Prostate gland (tissue), 2 donors: ENCODE measurements at regions not wholly inside any gene's neighbourhood (a gene's known extent, or its start where the extent isn't known, plus 50 kb on each side); places are given as distances from the start of the nearest gene placed in this dataset.

Experiments used
- DNase-seq: peaks from one replicate; pipeline ENCODE4 v3.0.0-alpha.2; 2019; ENCODE audit warnings: low spot score
- H3K27ac ChIP-seq, 2 donors: fragments of 200-600 bp; sonication (generic); 2 replicates each; pipeline ENCODE4 v1.5.1; 2017 to 2019
- H3K27me3 ChIP-seq: fragments of 200-600 bp; sonication (generic); replicated peaks from 2 replicates; pipeline ENCODE4 v1.5.1; 2019; ENCODE audit not compliant: insufficient read depth
- H3K36me3 ChIP-seq, 2 donors: fragments of 200-600 bp; sonication (generic); 1 replicate in 1 of 2; 2 replicates in 1 of 2; pipeline versions ENCODE4 v1.5.1 to v1.8.1; 2017 to 2019
- H3K4me1 ChIP-seq: fragments of 200-600 bp; sonication (generic); replicated peaks from 2 replicates; pipeline ENCODE4 v1.5.1; 2019
- H3K4me3 ChIP-seq, 2 donors: fragments of 200-600 bp; sonication (generic); 2 replicates each; pipeline ENCODE4 v1.5.1; 2017 to 2019
- H3K9me3 ChIP-seq: fragments of 200-600 bp; sonication (generic); 2 replicates; pipeline ENCODE4 v1.5.1; 2017
- POLR2A ChIP-seq: fragments of 450-650 bp; IDR thresholded peaks from one replicate; pipeline ENCODE4 v1.6.1; 2016; ENCODE audit warnings: antibody characterized with exemption, mild to moderate bottlenecking
- POLR2AphosphoS5 ChIP-seq: sonication (generic); formaldehyde crosslinking; IDR thresholded peaks from one replicate; pipeline ENCODE4 v1.6.1; 2017; ENCODE audit warnings: antibody characterized with exemption
- WGBS: methylation state at CpG from one replicate; pipeline ENCODE4 v1.1.5; 2018; 5-methylcytosine and 5-hydroxymethylcytosine counted together
- intact Hi-C: fragments of 100-400 bp; cut with DNase I; formaldehyde crosslinking; loops from one replicate; pipeline ENCODE4 v1.14.2; 2022
- TF ChIP-seq, protein P1 (sequence below), 4 experiments: fragments of 200-600 bp in 2 of 4; fragments of 450-650 bp in 2 of 4; sonication (generic) in 2 of 4; IDR thresholded peaks; 1 replicate in 3 of 4; 2 replicates in 1 of 4; pipeline ENCODE4 v1.5.1; 2016 to 2019; ENCODE audit warnings: antibody characterized with exemption in 4 of 4, mild to moderate bottlenecking in 2 of 4, moderate library complexity in 2 of 4

DNA sequence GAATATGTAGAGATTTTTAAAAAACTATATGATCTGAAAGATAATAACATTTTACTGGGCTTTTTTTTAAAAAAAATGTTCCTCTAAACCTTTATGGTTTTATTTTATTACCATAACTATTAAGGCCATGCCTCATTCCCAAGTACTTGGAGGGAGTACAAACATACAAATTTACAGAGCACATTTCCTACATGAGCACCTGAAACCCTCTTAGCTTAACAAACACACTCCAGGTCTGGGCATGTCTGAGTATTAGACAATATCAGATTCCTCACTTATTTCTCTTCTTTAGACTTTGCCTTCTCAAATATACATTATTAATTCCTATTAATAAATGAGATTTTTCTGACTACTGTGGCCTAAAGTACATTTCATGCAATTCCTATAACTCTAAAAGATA lies 319.2 kb downstream of the SLCO4C1 start:
- Histone ChIP-seq H3K4me3 (no peak overlapping the region), H3K9me3 (no peaks in the 10 kb centered on the region), H3K36me3 (no peaks in the 10 kb centered on the region), H3K4me1 (no peaks in the 10 kb centered on the region), H3K27me3 (no peaks in the 10 kb centered on the region), H3K27ac (no peak overlapping the region)
- intact Hi-C loops: no loop called here
- peak; percentile 4 for DNase-seq
- TF ChIP-seq POLR2A (no peak), POLR2AphosphoS5 (no peak)
- TF ChIP-seq, protein P1, sequence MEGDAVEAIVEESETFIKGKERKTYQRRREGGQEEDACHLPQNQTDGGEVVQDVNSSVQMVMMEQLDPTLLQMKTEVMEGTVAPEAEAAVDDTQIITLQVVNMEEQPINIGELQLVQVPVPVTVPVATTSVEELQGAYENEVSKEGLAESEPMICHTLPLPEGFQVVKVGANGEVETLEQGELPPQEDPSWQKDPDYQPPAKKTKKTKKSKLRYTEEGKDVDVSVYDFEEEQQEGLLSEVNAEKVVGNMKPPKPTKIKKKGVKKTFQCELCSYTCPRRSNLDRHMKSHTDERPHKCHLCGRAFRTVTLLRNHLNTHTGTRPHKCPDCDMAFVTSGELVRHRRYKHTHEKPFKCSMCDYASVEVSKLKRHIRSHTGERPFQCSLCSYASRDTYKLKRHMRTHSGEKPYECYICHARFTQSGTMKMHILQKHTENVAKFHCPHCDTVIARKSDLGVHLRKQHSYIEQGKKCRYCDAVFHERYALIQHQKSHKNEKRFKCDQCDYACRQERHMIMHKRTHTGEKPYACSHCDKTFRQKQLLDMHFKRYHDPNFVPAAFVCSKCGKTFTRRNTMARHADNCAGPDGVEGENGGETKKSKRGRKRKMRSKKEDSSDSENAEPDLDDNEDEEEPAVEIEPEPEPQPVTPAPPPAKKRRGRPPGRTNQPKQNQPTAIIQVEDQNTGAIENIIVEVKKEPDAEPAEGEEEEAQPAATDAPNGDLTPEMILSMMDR (IDR thresholded peaks at IDR 0.05): no peak

DNA sequence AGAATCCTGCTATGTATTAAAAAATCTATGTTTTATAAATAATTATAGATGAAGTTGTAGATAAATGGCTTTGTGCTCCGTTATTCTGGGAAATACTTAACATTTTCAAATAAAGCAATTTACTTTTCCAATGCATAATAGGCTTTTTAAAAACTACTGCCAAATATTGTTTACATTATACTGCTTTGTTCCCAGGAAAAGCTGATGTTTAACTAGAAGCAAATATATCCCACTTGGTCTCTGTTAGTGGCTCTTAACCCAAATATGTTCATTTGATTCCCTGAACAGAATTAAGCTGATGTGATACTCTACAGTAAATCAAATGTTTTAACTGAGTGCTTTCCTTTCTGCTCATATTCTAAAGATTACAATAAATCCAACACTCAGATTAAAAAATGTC lies 326.3 kb downstream of the SLCO4C1 start:
- intact Hi-C loops: no loop called here
- Histone ChIP-seq H3K27me3 (no peaks in the 10 kb centered on the region), H3K4me1 (no peaks in the 10 kb centered on the region), H3K36me3 (no peaks in the 10 kb centered on the region), H3K4me3 (no peak overlapping the region), H3K27ac (no peak overlapping the region), H3K9me3 (no peaks in the 10 kb centered on the region)
- DNase-seq: no peak
- TF ChIP-seq, protein P1 (IDR thresholded peaks at IDR 0.05): no peak
- no peak for TF ChIP-seq POLR2A
- TF ChIP-seq POLR2AphosphoS5: no peak
- WGBS: 14% methylated on average over 1 of the region's 1 CpG

DNA sequence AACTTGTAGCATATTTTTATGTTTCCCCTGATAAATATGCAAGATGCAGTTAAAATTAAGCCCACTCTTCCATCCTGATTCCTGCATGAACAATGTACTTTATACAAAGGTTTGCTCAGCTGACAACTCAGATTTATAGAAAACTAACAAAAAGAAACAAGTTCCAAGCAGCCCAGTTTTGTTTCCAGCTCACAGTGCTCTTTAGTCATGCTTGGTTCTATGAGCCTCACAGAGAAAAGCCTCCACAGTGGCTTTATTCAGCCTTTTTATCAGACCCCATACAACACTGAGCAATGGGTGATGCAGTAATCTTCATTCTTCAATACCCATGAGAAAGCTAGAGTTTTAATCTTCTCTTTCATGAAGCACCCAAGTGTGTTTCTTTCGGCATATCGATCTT lies 329.6 kb downstream of the SLCO4C1 start:
- no peaks in the 10 kb centered on the region for H3K27me3 ChIP-seq
- 89% methylated on average over 2 of the region's 2 CpGs for WGBS

DNA sequence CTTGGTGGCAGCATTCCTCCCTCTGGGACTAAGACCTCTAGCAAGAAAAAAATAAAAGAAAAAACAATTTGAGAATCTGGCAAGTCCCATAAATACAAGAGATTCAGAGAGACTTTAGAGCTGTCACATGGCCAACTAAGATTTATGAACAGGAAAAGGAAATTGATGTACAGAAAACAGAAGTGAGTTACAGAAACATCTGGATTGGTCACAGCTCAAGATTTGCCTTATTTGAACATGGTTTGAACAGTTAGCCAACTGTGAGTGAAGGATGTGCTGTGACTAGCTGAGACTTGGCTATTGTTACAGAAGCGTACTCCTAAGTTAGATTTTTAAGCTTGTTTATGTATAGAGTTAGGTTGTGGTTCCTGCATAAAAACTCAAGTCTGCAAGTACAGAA lies 340.2 kb downstream of the SLCO4C1 start:
- Histone ChIP-seq H3K4me3 (no peak overlapping the region), H3K9me3 (no peaks in the 10 kb centered on the region), H3K36me3 (no peaks in the 10 kb centered on the region), H3K4me1 (no peaks in the 10 kb centered on the region), H3K27ac (no peak overlapping the region), H3K27me3 (no peaks in the 10 kb centered on the region)
- intact Hi-C loops: no loop called here
- DNase-seq: no peak
- TF ChIP-seq POLR2AphosphoS5: no peak
- TF ChIP-seq POLR2A: no peak
- TF ChIP-seq, protein P1 (IDR thresholded peaks at IDR 0.05): no peak
- WGBS: 60% methylated on average over 1 of the region's 1 CpG

More for the DNA sequence above, 329.6 kb downstream of the SLCO4C1 start:
- intact Hi-C loops: no loop called here
- TF ChIP-seq POLR2AphosphoS5 (no peak), POLR2A (no peak)
- TF ChIP-seq, protein P1 (IDR thresholded peaks at IDR 0.05): no peak
- H3K27ac ChIP-seq: no peak overlapping the region
- H3K36me3 ChIP-seq: no peaks in the 10 kb centered on the region
- H3K4me3 ChIP-seq: no peak overlapping the region
- DNase-seq: no peak
- H3K9me3 ChIP-seq: no peaks in the 10 kb centered on the region
- no peaks in the 10 kb centered on the region for H3K4me1 ChIP-seq

DNA sequence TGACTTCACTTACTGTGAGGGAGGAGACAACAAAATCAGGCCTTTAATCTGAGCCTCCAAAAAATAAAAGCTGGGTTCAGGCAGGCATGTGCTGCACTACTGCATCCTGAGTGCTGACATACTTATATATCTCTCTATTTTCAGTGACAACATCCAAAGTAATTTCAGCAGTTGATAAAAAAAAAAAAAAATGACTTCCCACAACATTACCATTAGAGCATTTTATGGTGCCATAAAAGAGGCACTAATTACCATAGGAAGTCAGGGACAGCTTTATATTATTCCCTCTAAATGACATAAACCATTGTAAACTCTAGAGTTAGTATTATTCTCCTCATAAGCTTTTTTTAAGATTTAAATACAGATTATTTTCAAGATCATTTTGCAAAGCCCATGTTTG lies 346.1 kb downstream of the SLCO4C1 start:
- no peaks in the 10 kb centered on the region for H3K9me3 ChIP-seq
- H3K4me1 ChIP-seq: no peaks in the 10 kb centered on the region
- no peak overlapping the region for H3K27ac ChIP-seq
- H3K4me3 ChIP-seq: no peak overlapping the region
- no peaks in the 10 kb centered on the region for H3K27me3 ChIP-seq
- H3K36me3 ChIP-seq: no peaks in the 10 kb centered on the region
- DNase-seq: no peak
- no peak for TF ChIP-seq POLR2A
- TF ChIP-seq, protein P1 (IDR thresholded peaks at IDR 0.05): no peak
- TF ChIP-seq POLR2AphosphoS5: no peak
- intact Hi-C loops: no loop called here
